MCF 10A (cell line): ENCODE measurements at regions not wholly inside any gene's neighbourhood (a gene's known extent, or its start where the extent isn't known, plus 50 kb on each side); places are given as distances from the start of the nearest gene placed in this dataset.

Experiments
- BruUV-seq: library from RNA; stranded (reverse); fragments of 400-500 nt; replicated peaks from 2 replicates; lab custom pipeline; 2021; lab: Mats Ljungman, UMichigan
- CTCF ChIA-PET: fragments of 300-600 bp; sonication (Branson Sonifier 250); formaldehyde crosslinking; extraction: SDS; loops from one replicate; lab custom pipeline; 2021; ENCODE audit warnings: antibody characterized with exemption, inconsistent platforms; lab: Yijun Ruan, JAX
- POLR2A ChIA-PET: fragments of 300-600, 350-650 bp; sonication (Branson Sonifier 250); formaldehyde crosslinking; extraction: SDS; loops from one replicate; lab custom pipeline; 2020; ENCODE audit warnings: antibody characterized with exemption, inconsistent platforms; lab: Yijun Ruan, JAX
- DNase-seq: peaks from one replicate; pipeline ENCODE4 v3.0.0-alpha.2; 2018; ENCODE audit not compliant: unreplicated experiment
- H3K27ac Mint-ChIP-seq: one replicate; pipeline ENCODE4 v1.8.0; 2022; ENCODE audit warnings: mild to moderate bottlenecking, low read depth, mixed read lengths; ENCODE audit not compliant: unreplicated experiment
- H3K27me3 Mint-ChIP-seq: one replicate; pipeline ENCODE4 v1.8.0; 2022; ENCODE audit warnings: mixed read lengths; ENCODE audit not compliant: insufficient read depth, unreplicated experiment
- H3K36me3 Mint-ChIP-seq: one replicate; pipeline ENCODE4 v1.8.0; 2022; ENCODE audit warnings: mild to moderate bottlenecking, moderate library complexity, mixed read lengths; ENCODE audit not compliant: insufficient read depth, unreplicated experiment
- H3K4me1 Mint-ChIP-seq: one replicate; pipeline ENCODE4 v1.8.0; 2022; ENCODE audit warnings: mixed read lengths; ENCODE audit not compliant: insufficient read depth, unreplicated experiment
- H3K4me3 Mint-ChIP-seq: one replicate; pipeline ENCODE4 v1.8.0; 2022; ENCODE audit warnings: mild to moderate bottlenecking, moderate library complexity, mixed read lengths; ENCODE audit not compliant: unreplicated experiment
- H3K9me3 Mint-ChIP-seq: one replicate; pipeline ENCODE4 v1.8.0; 2022; ENCODE audit warnings: mixed read lengths; ENCODE audit not compliant: unreplicated experiment
- intact Hi-C: fragments of 100-400 bp; cut with micrococcal nuclease; formaldehyde crosslinking; loops from 2 replicates; pipeline ENCODE4 v1.14.1; 2022
- TF ChIP-seq, protein P1 (sequence below): fragments of 200-600 bp; IDR thresholded peaks from one replicate; pipeline ENCODE4 v1.8.0; 2022; ENCODE audit warnings: antibody characterized with exemption, mild to moderate bottlenecking; ENCODE audit not compliant: unreplicated experiment

DNA sequence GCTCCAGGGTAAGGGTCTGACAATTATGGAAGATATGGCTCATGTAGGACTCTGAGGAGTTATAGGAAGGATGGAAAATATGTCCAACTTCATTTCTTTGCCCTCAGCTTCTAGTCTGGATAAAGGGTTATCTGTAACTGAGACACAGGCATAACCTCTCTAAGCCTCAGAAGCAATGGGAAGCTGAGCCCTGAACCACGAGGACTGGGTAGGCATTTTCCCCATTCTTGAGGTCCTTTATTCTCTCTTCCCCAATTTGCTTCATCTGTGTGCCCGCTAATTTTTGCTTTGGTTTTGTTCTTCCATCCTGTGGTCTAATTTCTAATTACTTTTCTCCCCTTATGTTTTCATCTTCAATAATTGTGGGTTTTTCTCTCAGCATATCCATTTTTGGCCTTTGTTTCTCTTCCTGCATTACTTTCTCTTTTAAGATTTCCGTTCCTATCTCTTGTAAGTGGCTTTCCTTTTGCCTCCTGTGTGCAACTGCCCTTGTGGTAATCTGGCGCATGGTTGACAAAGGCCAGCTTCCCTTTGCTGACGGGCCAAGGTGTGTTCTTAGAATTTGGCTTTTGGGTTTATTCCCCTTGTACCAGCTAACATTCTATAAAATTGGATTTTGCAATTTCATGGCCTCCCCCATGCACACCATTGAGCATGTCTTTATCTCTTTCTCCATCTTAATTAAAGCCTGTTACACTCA is 343.8 kb downstream of the TXNL1 start:
- TF ChIP-seq, protein P1, sequence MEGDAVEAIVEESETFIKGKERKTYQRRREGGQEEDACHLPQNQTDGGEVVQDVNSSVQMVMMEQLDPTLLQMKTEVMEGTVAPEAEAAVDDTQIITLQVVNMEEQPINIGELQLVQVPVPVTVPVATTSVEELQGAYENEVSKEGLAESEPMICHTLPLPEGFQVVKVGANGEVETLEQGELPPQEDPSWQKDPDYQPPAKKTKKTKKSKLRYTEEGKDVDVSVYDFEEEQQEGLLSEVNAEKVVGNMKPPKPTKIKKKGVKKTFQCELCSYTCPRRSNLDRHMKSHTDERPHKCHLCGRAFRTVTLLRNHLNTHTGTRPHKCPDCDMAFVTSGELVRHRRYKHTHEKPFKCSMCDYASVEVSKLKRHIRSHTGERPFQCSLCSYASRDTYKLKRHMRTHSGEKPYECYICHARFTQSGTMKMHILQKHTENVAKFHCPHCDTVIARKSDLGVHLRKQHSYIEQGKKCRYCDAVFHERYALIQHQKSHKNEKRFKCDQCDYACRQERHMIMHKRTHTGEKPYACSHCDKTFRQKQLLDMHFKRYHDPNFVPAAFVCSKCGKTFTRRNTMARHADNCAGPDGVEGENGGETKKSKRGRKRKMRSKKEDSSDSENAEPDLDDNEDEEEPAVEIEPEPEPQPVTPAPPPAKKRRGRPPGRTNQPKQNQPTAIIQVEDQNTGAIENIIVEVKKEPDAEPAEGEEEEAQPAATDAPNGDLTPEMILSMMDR = no peak
- intact Hi-C loops = no loop called here
- Mint-ChIP-seq H3K9me3 (no peaks in the 10 kb centered on the region), H3K36me3 (no peaks in the 10 kb centered on the region), H3K4me3 (no peak overlapping the region), H3K27ac (no peak overlapping the region), H3K4me1 (no peaks in the 10 kb centered on the region), H3K27me3 (no peaks in the 10 kb centered on the region)
- ChIA-PET POLR2A (interaction anchor here (0.7 kb wide), 1 partner anchor 951 kb away, joined by 4 read pairs; no protein-coding TSS in a partner anchor), CTCF (interaction anchor here (0.6 kb wide), 1 partner anchor 14 kb away, joined by 3 read pairs; no protein-coding TSS in a partner anchor)
- no TSS peak for BruUV-seq
- no peak for DNase-seq

DNA sequence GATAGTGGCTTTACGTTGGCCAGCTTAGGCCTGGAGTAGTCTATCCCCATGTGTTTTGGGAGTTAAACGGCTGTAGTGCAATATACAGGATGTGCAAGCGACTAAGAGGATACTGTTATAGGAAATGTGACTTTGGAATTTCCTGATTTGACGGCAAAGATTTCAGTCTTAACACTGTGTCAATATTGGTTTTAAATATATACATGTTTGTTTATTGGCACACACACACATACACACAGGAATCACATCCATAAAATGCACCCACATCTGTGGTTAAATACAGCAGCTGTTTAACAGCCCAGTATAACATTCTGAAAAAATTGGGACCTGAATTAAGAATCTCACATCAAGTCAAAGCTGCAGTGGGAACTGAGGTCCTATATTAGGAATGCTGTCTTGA is 347.1 kb downstream of the TXNL1 start:
- ChIA-PET CTCF (no interaction called here), POLR2A (interaction anchor here (0.9 kb wide), 1 partner anchor 13 kb away, joined by 3 read pairs; no protein-coding TSS in a partner anchor)
- Mint-ChIP-seq H3K4me3 (no peak overlapping the region), H3K9me3 (no peaks in the 10 kb centered on the region), H3K4me1 (no peaks in the 10 kb centered on the region), H3K36me3 (no peaks in the 10 kb centered on the region), H3K27ac (no peak overlapping the region), H3K27me3 (no peaks in the 10 kb centered on the region)
- DNase-seq = no peak
- BruUV-seq = no TSS peak
- TF ChIP-seq, protein P1 = no peak
- intact Hi-C loops = no loop called here

DNA sequence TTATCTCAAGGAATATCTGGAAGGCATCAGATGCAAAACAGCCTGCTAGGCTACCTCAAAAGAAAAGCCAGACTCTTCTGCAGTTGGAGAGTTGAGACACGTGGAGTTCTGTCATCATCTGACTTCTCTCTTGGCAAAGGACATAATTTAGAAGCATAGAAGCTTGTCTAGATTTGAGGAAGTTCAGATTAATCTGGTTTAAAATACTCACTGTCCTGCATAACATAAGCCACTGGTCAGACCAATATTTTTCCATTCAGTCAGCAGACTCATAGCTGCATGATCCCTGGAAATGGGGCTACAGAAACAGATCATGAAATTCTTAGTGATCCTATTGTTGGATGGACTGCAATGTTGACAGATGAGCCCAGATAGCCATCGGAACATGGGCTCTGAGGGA is 349.0 kb downstream of the TXNL1 start:
- CTCF ChIA-PET = interaction anchor here (0.8 kb wide), 1 partner anchor 716 kb away, joined by 3 read pairs; no protein-coding TSS in a partner anchor
- H3K4me1 Mint-ChIP-seq = no peaks in the 10 kb centered on the region

DNA sequence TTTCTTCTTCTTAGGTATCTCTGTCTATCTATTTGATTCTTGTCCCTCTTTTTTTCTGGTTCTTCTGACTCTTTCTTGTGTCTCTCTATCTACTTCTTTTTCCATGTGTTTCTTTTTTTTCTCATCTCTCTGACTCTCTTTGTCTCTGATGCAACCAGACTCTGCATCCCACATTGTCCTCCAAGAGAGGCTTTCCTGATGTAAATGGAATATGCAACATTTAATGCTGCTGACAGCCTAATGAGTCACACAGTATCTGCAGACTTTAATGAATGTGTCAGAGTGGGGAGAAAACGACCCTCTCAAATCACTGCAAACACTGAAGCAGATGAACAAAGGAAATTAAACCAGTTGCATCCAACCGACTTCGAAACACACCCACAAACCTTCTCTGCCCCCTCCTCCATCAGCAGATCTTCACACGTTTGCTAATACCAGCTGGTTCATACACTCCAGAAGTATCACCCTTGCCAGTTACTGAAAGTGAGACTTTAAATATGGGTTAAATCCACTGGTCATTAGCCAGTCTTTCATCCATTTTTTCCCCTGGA is 351.5 kb downstream of the TXNL1 start:
- no peaks in the 10 kb centered on the region for H3K27me3 Mint-ChIP-seq
- TF ChIP-seq, protein P1 = no peak
- no peak overlapping the region for H3K4me3 Mint-ChIP-seq
- no peaks in the 10 kb centered on the region for H3K9me3 Mint-ChIP-seq
- H3K27ac Mint-ChIP-seq = no peak overlapping the region
- ChIA-PET CTCF (no interaction called here), POLR2A (no interaction called here)
- no peaks in the 10 kb centered on the region for H3K36me3 Mint-ChIP-seq
- BruUV-seq = no TSS peak
- peak; percentile 32 for DNase-seq
- no peaks in the 10 kb centered on the region for H3K4me1 Mint-ChIP-seq
- intact Hi-C loops = no loop called here

More for the DNA sequence above, 349.0 kb downstream of the TXNL1 start:
- no peak overlapping the region for H3K27ac Mint-ChIP-seq
- H3K36me3 Mint-ChIP-seq = no peaks in the 10 kb centered on the region
- DNase-seq = no peak
- POLR2A ChIA-PET = no interaction called here
- TF ChIP-seq, protein P1 = no peak
- no peak overlapping the region for H3K4me3 Mint-ChIP-seq
- no peaks in the 10 kb centered on the region for H3K27me3 Mint-ChIP-seq
- H3K9me3 Mint-ChIP-seq = no peaks in the 10 kb centered on the region
- intact Hi-C loops = no loop called here
- no TSS peak for BruUV-seq
